ENCODE measurements at regions not wholly inside any gene's neighbourhood (a gene's known extent, or its start where the extent isn't known, plus 50 kb on each side); places are given as distances from the start of the nearest gene placed in this dataset.

GRCh38 chr2:83517727-83518368 is 941.2 kb downstream of the SUCLG1 start:
- DNase-seq = no peak

- no peak for DNase-seq
Measured at GRCh38 chr2:83516503-83516902, 942.6 kb downstream of the SUCLG1 start.

DNA sequence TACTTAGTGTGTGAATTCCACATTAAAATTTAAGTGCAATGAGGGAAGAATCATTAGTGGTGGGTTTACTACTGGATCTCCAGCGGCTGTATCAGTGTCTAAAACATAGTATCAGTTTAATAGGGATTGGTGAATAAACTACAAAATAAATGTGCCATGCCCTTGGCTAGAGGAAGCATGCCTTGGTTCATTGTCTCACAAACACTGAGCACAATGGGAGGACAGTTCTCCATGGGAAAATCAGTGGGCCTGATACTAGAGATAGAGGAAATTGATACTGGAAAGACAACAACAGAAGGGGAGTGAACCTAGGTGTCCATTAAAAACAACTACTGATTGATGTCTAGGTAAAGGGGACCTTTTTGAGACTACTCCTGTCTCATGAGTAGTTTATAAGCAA is 971.6 kb downstream of the SUCLG1 start:
- DNase-seq = no peak

DNA sequence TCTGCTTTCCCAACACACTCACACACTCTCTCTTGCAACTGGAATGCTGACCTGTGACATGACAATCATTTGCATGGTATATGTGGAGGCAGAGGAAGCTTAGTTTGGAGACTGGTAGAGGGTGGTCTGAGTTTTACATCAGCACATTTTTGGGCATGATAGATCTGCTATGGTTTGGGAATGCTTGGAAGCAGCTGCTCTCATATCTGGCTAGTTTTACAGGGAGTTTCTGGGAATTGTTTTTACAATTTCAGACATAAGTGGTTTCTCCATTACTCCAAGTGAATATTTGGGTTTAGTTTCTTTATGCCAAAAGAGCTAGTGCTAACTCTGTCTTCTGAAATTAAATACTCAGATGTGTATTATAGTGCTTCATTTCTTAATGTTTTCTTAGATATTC is 977.6 kb downstream of the SUCLG1 start:
- no peak for DNase-seq

GRCh38 chr2:83478037-83478436 is 981.0 kb downstream of the SUCLG1 start:
- DNase-seq = no peak

- DNase-seq = no peak
Measured at GRCh38 chr2:83475371-83475770, 983.7 kb downstream of the SUCLG1 start.

DNA sequence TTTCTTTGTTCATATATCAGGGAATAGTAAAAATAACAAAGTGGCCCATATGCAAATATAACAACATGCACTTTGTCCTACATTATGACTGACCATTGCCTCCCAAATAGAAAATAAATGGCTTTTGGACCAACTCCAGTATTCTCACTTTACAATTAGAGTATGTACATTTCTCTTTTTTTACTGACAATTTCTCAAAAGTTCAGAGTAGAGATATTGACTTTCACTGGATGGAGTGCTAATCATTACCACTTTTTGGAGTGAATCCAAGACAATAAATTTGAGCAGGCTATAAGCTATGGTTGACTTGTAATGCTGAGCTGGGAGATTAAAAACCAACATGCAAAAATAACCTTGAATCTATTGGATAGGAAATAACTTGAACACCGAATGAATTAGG is 987.4 kb downstream of the SUCLG1 start:
- DNase-seq = no peak

DNA sequence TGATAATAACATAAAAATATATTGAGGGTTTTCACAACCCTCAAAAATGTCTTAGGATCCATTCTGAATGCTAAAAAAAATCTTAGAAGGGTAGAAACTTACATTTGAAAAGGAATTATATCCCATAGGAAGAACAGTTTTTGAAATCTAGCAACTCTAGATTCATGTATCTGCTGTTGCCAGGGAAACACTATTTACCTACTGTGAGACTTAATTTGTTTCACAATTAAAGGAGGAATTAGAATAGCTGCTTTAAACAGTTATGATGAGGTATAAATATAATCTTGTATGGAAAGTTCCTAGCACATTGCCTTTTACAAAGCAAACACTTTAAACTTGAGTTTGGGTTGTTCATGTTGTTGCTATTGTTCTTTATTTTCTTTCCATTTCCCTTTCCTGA is 988.2 kb downstream of the SUCLG1 start:
- DNase-seq = no peak

- no peak for DNase-seq
Measured at GRCh38 chr2:83464444-83464843, 994.6 kb downstream of the SUCLG1 start.

- no peak for DNase-seq
Measured at GRCh38 chr2:83462881-83463280, 996.2 kb downstream of the SUCLG1 start.

- DNase-seq = no peak
Measured at GRCh38 chr2:83461135-83461534, 997.9 kb downstream of the SUCLG1 start.

DNA sequence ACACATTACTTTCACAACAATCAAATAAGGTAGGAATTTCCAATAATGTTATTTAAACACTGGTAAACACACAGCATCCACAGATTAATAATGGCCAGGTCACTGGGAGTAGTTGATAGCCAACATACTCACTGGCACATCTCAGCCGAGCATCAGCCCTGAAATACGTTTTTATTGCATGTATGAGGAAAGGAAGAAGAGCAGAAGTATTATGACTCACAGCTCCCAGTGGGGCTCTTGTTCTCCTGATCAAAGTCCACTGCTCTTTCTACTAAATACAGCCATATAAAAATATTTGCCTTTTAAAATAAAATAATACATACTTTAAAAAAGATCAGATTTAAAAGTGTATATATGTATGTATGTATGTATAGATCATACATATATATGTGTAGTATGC is 999.6 kb downstream of the SUCLG1 start:
- no peak for DNase-seq

DNA sequence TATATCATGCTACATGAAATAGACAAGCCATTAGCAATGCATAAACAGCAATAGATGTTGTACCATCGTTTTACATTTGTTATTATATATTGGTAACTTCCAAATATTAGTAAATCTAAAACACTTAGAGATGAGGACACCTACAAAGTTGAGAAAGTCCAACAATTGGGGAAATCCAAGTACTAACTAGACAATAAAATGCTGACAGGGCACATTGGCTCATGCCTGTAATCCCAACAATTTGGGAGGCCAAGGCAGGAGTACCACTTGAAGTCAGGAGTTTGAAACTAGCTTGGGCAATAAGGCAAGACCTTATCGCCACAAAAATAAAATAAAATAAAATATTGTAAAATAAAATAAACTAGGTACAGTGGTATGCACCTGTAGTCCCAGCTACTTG is 1023.1 kb downstream of the SUCLG1 start:
- no peak for DNase-seq

GRCh38 chr2:83420993-83421392 is 1038.1 kb downstream of the SUCLG1 start:
- no peak for DNase-seq

DNA sequence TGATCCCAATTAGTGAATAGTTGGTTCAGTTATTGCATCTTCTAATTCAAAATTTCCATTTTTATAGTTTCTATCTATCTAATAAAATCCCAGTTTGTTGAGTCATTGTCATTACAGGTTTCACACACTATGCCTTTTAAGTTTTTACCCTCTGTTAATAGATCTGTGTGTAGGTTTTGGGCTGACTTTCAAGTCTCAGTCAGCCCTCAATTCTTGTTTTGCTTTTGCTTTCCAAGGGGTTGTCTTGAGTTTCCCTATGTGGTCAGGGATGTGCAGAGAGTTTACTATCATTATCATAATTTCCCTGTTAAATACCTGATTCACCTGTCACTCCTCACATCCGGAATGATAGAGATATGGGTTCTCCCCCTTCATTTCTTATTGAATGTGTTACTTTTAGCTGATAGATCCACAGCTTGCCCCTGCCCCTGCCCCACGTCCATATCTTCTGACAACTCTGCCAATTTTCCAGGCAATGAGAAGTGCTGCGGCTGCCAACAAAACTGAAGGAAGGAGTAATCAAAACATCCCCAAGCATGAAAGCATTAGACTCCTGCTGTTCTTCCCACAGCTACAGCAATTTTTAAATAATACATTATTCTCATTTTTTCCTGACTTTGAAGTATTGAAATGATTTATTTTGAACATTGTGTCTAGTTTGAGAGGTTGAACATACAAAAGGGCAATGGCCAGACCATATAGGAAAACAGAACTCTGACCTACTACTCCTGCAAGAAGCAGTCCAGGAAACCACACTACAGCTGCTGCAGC is 1064.8 kb downstream of the SUCLG1 start:
- DNase-seq = no peak

DNA sequence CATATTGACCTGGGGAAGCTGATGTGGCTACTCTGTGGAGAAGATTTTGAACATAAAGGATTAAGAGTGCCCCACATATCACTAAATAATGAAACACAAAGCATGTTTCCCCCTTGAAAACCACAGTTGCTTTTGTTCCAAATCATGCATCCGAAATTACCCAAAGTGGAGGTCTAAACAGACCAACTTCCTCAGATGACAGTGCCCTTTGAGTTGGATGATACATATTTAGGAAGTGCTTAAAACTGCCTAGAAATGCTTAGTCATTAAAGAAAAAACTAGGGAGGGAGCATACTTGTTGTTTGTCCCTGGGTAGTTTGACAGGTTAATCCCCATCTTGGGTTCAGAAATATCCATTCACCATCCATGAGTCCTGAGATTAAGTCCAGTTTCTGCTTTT is 1070.3 kb downstream of the SUCLG1 start:
- DNase-seq = no peak

DNA sequence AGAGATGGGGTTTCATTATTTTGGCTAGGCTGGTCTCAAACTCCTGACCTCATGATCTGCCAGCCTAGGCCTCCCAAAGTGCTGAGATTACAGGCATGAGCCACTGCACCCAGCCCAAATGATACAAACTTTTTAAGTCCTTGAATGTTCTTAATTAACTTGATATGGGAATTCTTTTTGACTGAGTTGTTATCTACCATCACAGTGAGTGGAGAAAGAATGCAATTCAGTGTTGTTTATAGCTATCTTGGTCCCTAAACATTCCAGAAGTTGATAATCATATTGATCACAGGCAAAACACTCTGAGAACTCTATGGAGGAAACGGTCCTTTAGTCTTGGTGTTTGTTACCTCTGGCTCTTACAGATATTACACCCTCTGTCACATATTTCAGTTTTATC is 1072.5 kb downstream of the SUCLG1 start:
- no peak for DNase-seq

- DNase-seq = no peak
Measured at GRCh38 chr2:83378921-83379320, 1080.2 kb downstream of the SUCLG1 start.

- DNase-seq = no peak
Measured at GRCh38 chr2:83376731-83377130, 1082.3 kb downstream of the SUCLG1 start.

DNA sequence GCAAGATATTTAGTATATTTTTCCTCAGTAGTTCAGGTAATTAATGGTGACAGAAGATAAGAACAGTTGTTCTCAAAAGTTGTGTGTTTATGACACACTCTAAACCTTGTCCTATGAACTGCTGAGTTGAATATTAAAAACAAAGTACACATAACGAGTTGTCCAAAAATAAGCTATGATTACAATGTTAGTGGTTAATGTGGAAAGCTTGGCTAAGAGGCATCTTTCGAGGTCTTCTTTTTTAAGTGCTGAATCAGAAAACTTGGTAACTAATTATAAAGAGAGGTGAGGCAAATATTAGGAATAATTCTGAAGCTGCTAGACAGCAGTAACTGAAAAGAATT is 1088.7 kb downstream of the SUCLG1 start:
- no peak for DNase-seq

DNA sequence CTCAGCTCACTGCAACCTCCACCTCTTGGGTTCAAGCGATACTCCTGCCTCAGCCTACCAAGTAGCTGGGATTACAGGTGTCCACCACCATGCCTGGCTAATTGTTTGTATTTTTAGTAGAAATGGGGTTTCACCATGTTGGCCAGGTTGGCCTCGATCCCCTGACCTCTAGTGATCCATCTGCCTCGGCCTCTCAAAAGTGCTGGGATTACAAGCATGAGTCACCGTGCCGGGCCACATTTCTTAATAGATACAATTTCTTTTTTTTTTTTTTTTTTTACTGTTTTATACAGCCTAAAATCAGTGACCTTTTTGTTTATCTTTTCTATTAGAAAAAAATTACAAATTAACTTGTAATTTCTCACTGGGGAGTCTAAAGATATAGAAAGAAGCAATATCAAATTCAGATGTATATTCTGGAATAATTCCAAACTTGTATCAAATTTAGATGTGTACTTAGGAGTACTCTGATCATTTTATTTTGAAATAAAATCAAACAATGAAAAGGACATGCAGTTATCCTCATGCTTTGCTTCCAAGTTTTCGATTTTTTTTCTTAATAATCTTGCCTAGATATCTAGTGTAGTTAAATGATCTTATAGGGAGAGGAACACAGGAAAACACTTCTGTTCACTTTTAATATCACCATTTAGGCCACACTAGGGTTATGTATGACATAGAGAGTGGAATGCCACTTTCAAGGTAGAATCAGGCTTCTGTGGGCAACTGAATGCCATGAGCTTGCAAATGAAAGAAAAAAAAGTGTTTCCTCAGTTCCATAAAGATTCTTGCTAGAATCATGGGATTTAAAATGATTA is 1089.3 kb downstream of the SUCLG1 start:
- no peak for DNase-seq

DNA sequence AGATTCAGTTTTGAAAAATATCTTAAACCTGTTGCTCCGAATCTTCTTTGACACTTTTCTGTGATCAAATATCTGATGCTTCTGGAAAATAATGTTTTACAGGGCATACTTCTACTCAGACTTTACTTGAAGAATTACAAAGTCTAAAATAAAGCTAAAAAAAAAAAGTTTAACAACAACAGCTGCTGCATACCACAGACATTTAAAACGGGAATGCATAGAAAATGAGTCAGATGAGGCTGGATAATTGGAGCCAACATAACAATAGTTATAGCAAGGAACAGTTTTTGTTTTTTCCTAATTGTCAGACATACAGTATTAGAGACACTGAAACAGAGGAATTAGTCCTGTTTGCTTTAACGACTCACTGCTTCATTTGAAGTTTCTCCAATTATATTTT is 1090.2 kb downstream of the SUCLG1 start:
- no peak for DNase-seq

- DNase-seq = no peak
Measured at GRCh38 chr2:83368461-83368860, 1090.6 kb downstream of the SUCLG1 start.

GRCh38 chr2:83365476-83365875 is 1093.6 kb downstream of the SUCLG1 start:
- DNase-seq = no peak
